ENCODE measurements at regions not wholly inside any gene's neighbourhood (a gene's known extent, or its start where the extent isn't known, plus 50 kb on each side); places are given as distances from the start of the nearest gene placed in this dataset.

- H3K4me3 ChIP-seq (ENCODE audit: low read depth, low read length) = no peak overlapping the region
- no peak for TF ChIP-seq CTCF (conservative IDR thresholded peaks at IDR 0.05; ENCODE audit: low read depth, low read length)
- DNase-seq (ENCODE audit: low read depth) = no peak
Observed at GRCh38 chr7:136045992-136046391, 68.8 kb upstream of the MTPN start.

- no peak overlapping the region for H3K4me3 ChIP-seq (ENCODE audit: low read depth, low read length)
- no peak for TF ChIP-seq CTCF (conservative IDR thresholded peaks at IDR 0.05; ENCODE audit: low read depth, low read length)
- DNase-seq (ENCODE audit: low read depth) = no peak
Observed at GRCh38 chr7:136045181-136045580, 68.0 kb upstream of the MTPN start.

GRCh38 chr7:136039577-136040345, 62.6 kb upstream of the MTPN start:
- DNase-seq (ENCODE audit: low read depth) = no peak
- no peak overlapping the region for H3K4me3 ChIP-seq (ENCODE audit: low read depth, low read length)
- no peak for TF ChIP-seq CTCF (conservative IDR thresholded peaks at IDR 0.05; ENCODE audit: low read depth, low read length)

- H3K4me3 ChIP-seq (ENCODE audit: low read depth, low read length) = no peak overlapping the region
- TF ChIP-seq CTCF (conservative IDR thresholded peaks at IDR 0.05; ENCODE audit: low read depth, low read length) = no peak
- DNase-seq (ENCODE audit: low read depth) = no peak
Observed at GRCh38 chr7:136036336-136036735, 59.2 kb upstream of the MTPN start.

- no peak overlapping the region for H3K4me3 ChIP-seq (ENCODE audit: low read depth, low read length)
- TF ChIP-seq CTCF (conservative IDR thresholded peaks at IDR 0.05; ENCODE audit: low read depth, low read length) = no peak
- DNase-seq (ENCODE audit: low read depth) = no peak
Observed at GRCh38 chr7:136034132-136034531, 57.0 kb upstream of the MTPN start.

GRCh38 chr7:136033413-136034031, 56.4 kb upstream of the MTPN start:
- H3K4me3 ChIP-seq (ENCODE audit: low read depth, low read length) = no peak overlapping the region
- DNase-seq (ENCODE audit: low read depth) = no peak
- TF ChIP-seq CTCF (conservative IDR thresholded peaks at IDR 0.05; ENCODE audit: low read depth, low read length) = no peak
